ENCODE measurements at regions not wholly inside any gene's neighbourhood (a gene's known extent, or its start where the extent isn't known, plus 50 kb on each side); places are given as distances from the start of the nearest gene placed in this dataset.

GRCh38 chr4:23635468-23635867, 254.4 kb downstream of the PPARGC1A start:
- TF ChIP-seq CTCF (IDR thresholded peaks at IDR 0.05) = no peak
- Histone ChIP-seq H3K27ac (no peak overlapping the region), H3K4me3 (no peak overlapping the region)
- no peak for DNase-seq (ENCODE audit: low spot score)

DNA sequence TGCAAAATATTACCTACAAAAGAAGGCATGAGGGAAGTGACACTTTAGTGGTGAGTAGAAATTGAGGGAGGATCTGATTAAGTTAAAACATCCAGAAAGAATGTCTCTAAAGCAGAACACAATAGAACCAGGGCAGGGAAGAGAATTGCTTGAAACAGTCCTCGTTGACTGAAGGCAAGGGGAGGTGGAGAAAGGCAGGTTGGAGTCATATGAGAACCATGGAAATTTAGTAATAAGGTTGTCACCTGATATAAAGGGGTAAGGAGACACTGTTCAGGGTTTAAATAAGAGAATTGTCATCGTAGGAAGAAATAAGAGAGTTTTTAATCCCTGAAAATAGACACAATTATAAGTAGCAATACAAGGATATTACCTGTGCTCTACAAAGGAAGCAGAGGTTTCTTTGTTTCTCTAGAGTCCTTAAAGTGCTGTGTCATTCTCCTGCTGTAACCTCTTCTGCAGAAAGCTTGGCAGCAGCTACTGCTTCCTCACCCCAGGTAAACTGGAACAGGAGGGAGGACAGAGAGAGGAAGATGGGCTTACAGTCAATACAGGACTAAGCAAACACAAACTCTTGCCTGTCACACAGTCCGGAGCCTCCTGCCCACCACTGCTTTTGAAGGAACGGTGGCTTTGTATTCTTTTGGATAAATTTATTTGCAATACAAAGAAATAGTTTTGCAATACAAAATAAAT, 258.4 kb downstream of the PPARGC1A start:
- no peak for DNase-seq (ENCODE audit: low spot score)
- TF ChIP-seq CTCF (IDR thresholded peaks at IDR 0.05) = no peak
- H3K27ac ChIP-seq = no peak overlapping the region
- no peak overlapping the region for H3K4me3 ChIP-seq

- Histone ChIP-seq H3K27ac (no peak overlapping the region), H3K4me3 (no peak overlapping the region)
- no peak for TF ChIP-seq CTCF (IDR thresholded peaks at IDR 0.05)
- DNase-seq (ENCODE audit: low spot score) = no peak
Observed at GRCh38 chr4:23630110-23630509, 259.7 kb downstream of the PPARGC1A start.

- H3K4me3 ChIP-seq = no peak overlapping the region
- no peak for TF ChIP-seq CTCF (IDR thresholded peaks at IDR 0.05)
- DNase-seq (ENCODE audit: low spot score) = no peak
- no peak overlapping the region for H3K27ac ChIP-seq
Observed at GRCh38 chr4:23629421-23629820, 260.4 kb downstream of the PPARGC1A start.

DNA sequence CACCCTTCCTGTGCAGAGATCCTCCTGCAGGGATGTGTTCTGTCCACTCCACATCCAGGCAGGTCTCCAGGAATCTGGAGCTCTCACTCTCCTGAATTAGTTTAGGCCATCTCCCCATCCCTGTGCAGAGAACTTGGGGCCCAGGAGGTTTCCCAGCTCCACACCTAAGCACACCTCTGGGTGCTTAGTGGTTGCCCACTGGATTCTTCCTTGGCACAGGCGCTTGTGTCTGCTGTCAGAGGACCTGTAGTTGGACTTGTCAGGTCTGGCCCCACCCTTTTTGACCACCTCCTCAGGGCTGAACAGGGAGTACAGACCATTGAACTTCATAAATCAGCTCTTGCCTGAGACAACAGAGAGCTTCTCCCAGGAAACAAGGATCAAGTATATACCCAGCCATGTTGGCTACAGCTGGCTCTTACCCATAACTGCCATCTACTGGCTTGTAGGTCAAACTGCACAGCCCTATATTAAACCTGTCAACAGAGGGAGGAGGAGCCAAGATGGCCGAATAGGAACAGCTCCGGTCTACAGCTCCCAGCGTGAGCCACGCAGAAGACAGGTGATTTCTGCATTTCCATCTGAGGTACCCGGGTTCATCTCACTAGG, 275.5 kb downstream of the PPARGC1A start:
- no peak for DNase-seq (ENCODE audit: low spot score)
- no peak for TF ChIP-seq CTCF (IDR thresholded peaks at IDR 0.05)
- no peak overlapping the region for H3K4me3 ChIP-seq
- no peak overlapping the region for H3K27ac ChIP-seq

- no peak for TF ChIP-seq CTCF (IDR thresholded peaks at IDR 0.05)
- no peak overlapping the region for H3K4me3 ChIP-seq
- no peak overlapping the region for H3K27ac ChIP-seq
- DNase-seq (ENCODE audit: low spot score) = no peak
Observed at GRCh38 chr4:23613782-23614181, 276.1 kb downstream of the PPARGC1A start.

- peak overlapping the region; percentile 18 for H3K4me3 ChIP-seq
- no peak for TF ChIP-seq CTCF (IDR thresholded peaks at IDR 0.05)
Observed at GRCh38 chr4:23602720-23603119, 287.1 kb downstream of the PPARGC1A start.

More at GRCh38 chr4:23602720-23603119, 287.1 kb downstream of the PPARGC1A start:
- no peak overlapping the region for H3K27ac ChIP-seq
- DNase-seq (ENCODE audit: low spot score) = no peak

All from coronary artery (tissue), 2 donors.